B cell (primary cell): ENCODE measurements at regions not wholly inside any gene's neighbourhood (a gene's known extent, or its start where the extent isn't known, plus 50 kb on each side); places are given as distances from the start of the nearest gene placed in this dataset.

Experiments used
- CTCF ChIP-seq: fragments of 200-600 bp; IDR thresholded peaks from one replicate; pipeline ENCODE4 v1.8.0; 2022; ENCODE audit warnings: antibody characterized with exemption, mild to moderate bottlenecking
- EZH2 ChIP-seq: IDR thresholded peaks from 2 replicates; pipeline ENCODE4 v1.6.1; 2012; ENCODE audit warnings: borderline replicate concordance, low read depth, mild to moderate bottlenecking, moderate library complexity, low read length; ENCODE audit not compliant: insufficient read depth, poor library complexity, severe bottlenecking

GRCh38 chr12:5246196-5246595, 185.7 kb upstream of the NTF3 start:
- no peak for TF ChIP-seq CTCF
- TF ChIP-seq EZH2 = no peak
